SK-N-SH (cell line): ENCODE measurements at regions not wholly inside any gene's neighbourhood (a gene's known extent, or its start where the extent isn't known, plus 50 kb on each side); places are given as distances from the start of the nearest gene placed in this dataset.

Experiments used
- CTCF ChIA-PET: fragments of 300-600, 350-600 bp; formaldehyde crosslinking; extraction: SDS; loops from one replicate; lab custom pipeline; 2021; lab: Yijun Ruan, JAX
- POLR2A ChIA-PET: fragments of 350-600 bp; sonication (Branson Sonifier 250); formaldehyde crosslinking; extraction: SDS; loops from one replicate; lab custom pipeline; 2020; ENCODE audit warnings: antibody characterized with exemption, inconsistent platforms; lab: Yijun Ruan, JAX
- DNase-seq: peaks from one replicate; pipeline ENCODE4 v3.0.0; 2012
- H2AFZ ChIP-seq: fragments of 200-600 bp; sonication (generic); 2 replicates; pipeline ENCODE4 v1.8.1; 2016; ENCODE audit warnings: antibody characterized with exemption, mild to moderate bottlenecking, low read depth
- H3F3A ChIP-seq: fragments of 200-600 bp; sonication (generic); replicated peaks from 2 replicates; pipeline ENCODE3; 2016; ENCODE audit warnings: antibody characterized with exemption, mild to moderate bottlenecking; ENCODE audit not compliant: insufficient read depth
- H3K27ac ChIP-seq, 2 experiments: fragments of 200-500 bp in 1 of 2; fragments of 200-600 bp in 1 of 2; sonication (Bioruptor generic) in 1 of 2; sonication (generic), shearing (Covaris generic) in 1 of 2; 2 replicates each; pipeline versions ENCODE4 v1.5.1 to v1.6.1; 2014 to 2016; ENCODE audit warnings: low read depth in 2 of 2, inconsistent platforms in 1 of 2, low read length in 1 of 2, mild to moderate bottlenecking in 1 of 2, mixed read lengths in 1 of 2
- H3K27me3 ChIP-seq: fragments of 200-600 bp; sonication (generic), shearing (Covaris generic); 2 replicates; pipeline ENCODE4 v1.6.1; 2016; ENCODE audit warnings: mixed run types; ENCODE audit not compliant: insufficient read depth
- H3K36me3 ChIP-seq, 2 experiments: fragments of 200-500 bp in 1 of 2; fragments of 200-600 bp in 1 of 2; sonication (Bioruptor generic) in 1 of 2; sonication (generic) in 1 of 2; replicated peaks in 1 of 2; 2 replicates each; pipeline versions ENCODE3 to v1.5.1; 2014 to 2016; ENCODE audit warnings: low read length in 1 of 2, mild to moderate bottlenecking in 1 of 2; ENCODE audit not compliant: insufficient read depth in 2 of 2, control insufficient read depth in 1 of 2
- H3K4me1 ChIP-seq, 2 experiments: fragments of 200-500 bp in 1 of 2; fragments of 200-600 bp in 1 of 2; sonication (Bioruptor generic) in 1 of 2; sonication (generic), shearing (Covaris generic) in 1 of 2; 2 replicates each; pipeline versions ENCODE4 v1.5.1 to v1.6.1; 2014 to 2016; ENCODE audit warnings: low read depth in 1 of 2, low read length in 1 of 2, mixed run types in 1 of 2; ENCODE audit not compliant: insufficient read depth in 2 of 2, control insufficient read depth in 1 of 2
- H3K4me2 ChIP-seq: fragments of 200-600 bp; sonication (generic), shearing (Covaris generic); 2 replicates; pipeline ENCODE4 v1.6.1; 2017; ENCODE audit warnings: mixed run types
- H3K4me3 ChIP-seq, 2 experiments: fragments of 200-500 bp in 1 of 2; fragments of 200-600 bp in 1 of 2; sonication (Bioruptor generic) in 1 of 2; sonication (generic), shearing (Covaris generic) in 1 of 2; 2 replicates each; pipeline versions ENCODE4 v1.5.1 to v1.8.1; 2014 to 2016; ENCODE audit warnings: low read depth in 2 of 2, inconsistent platforms in 1 of 2, low read length in 1 of 2, mild to moderate bottlenecking in 1 of 2, mixed read lengths in 1 of 2, moderate library complexity in 1 of 2
- H3K79me2 ChIP-seq: fragments of 200-600 bp; sonication (generic); 2 replicates; pipeline ENCODE4 v1.8.1; 2017; ENCODE audit warnings: mild to moderate bottlenecking; ENCODE audit not compliant: insufficient read depth
- H3K9ac ChIP-seq: fragments of 200-600 bp; sonication (generic); 2 replicates; pipeline ENCODE4 v1.6.1; 2017; ENCODE audit warnings: mixed run types
- H3K9me2 ChIP-seq: fragments of 200-600 bp; sonication (generic); 2 replicates; pipeline ENCODE4 v1.6.1; 2017; ENCODE audit warnings: mixed run types
- H3K9me3 ChIP-seq: fragments of 200-600 bp; sonication (generic); 2 replicates; pipeline ENCODE4 v1.6.1; 2017; ENCODE audit warnings: mixed run types, mild to moderate bottlenecking, moderate library complexity
- H4K20me1 ChIP-seq: fragments of 200-600 bp; sonication (generic); 2 replicates; pipeline ENCODE4 v1.6.1; 2017; ENCODE audit warnings: mild to moderate bottlenecking, mixed run types; ENCODE audit not compliant: insufficient read depth
- CTCF ChIP-seq: fragments of 200-600 bp; sonication (generic); IDR thresholded peaks from 2 replicates; pipeline ENCODE4 v1.6.1; 2017; ENCODE audit warnings: antibody characterized with exemption, mild to moderate bottlenecking, moderate library complexity
- EZH2phosphoT487 ChIP-seq: fragments of 200-600 bp; sonication (generic); IDR thresholded peaks from 2 replicates; pipeline ENCODE4 v1.6.1; 2017; ENCODE audit warnings: low read depth, mixed run types, mild to moderate bottlenecking, antibody characterized with exemption, moderate library complexity, borderline replicate concordance
- FOXJ3 ChIP-seq: sonication (generic); formaldehyde crosslinking; IDR thresholded peaks from 2 replicates; pipeline ENCODE4 v1.5.1; 2020; ENCODE audit warnings: mild to moderate bottlenecking, missing genetic modification reagents
- FOXM1 ChIP-seq: IDR thresholded peaks from 2 replicates; pipeline ENCODE4 v1.4.0; 2012; ENCODE audit warnings: low read depth, mild to moderate bottlenecking
- GATA2 ChIP-seq: sonication (generic); formaldehyde crosslinking; IDR thresholded peaks from 2 replicates; pipeline ENCODE4 v1.5.0; 2020; ENCODE audit warnings: mild to moderate bottlenecking, missing genetic modification reagents
- JUND ChIP-seq: IDR thresholded peaks from 2 replicates; pipeline ENCODE4 v1.4.0; 2012
- MEF2A ChIP-seq: IDR thresholded peaks from 2 replicates; pipeline ENCODE4 v1.4.0; 2012; ENCODE audit warnings: low read depth, borderline replicate concordance
- NFIC ChIP-seq: IDR thresholded peaks from 2 replicates; pipeline ENCODE4 v1.4.0; 2012; ENCODE audit warnings: borderline replicate concordance
- NRF1 ChIP-seq: IDR thresholded peaks from 2 replicates; pipeline ENCODE4 v1.6.1; 2012; ENCODE audit warnings: low read depth, mild to moderate bottlenecking, low read length
- RAD21 ChIP-seq: IDR thresholded peaks from 2 replicates; pipeline ENCODE4 v1.6.1; 2012; ENCODE audit warnings: mild to moderate bottlenecking, low read length
- RCOR1 ChIP-seq: fragments of 150-350 bp; IDR thresholded peaks from 2 replicates; pipeline ENCODE4 v1.6.1; 2017; ENCODE audit warnings: antibody characterized with exemption, low read length
- RXRA ChIP-seq: IDR thresholded peaks from 2 replicates; pipeline ENCODE4 v1.4.0; 2012; ENCODE audit warnings: low read depth, mild to moderate bottlenecking, borderline replicate concordance
- TAF1 ChIP-seq: IDR thresholded peaks from 2 replicates; pipeline ENCODE4 v1.6.1; 2012; ENCODE audit warnings: low read depth, mild to moderate bottlenecking, low read length, moderate library complexity, borderline replicate concordance
- USF1 ChIP-seq: IDR thresholded peaks from 2 replicates; pipeline ENCODE4 v1.4.0; 2012; ENCODE audit warnings: low read depth, borderline replicate concordance
- ZBTB33 ChIP-seq: IDR thresholded peaks from 2 replicates; pipeline ENCODE4 v1.4.0; 2012; ENCODE audit warnings: low read depth, borderline replicate concordance
- WGBS: methylation state at CpG from one replicate; pipeline ENCODE4 v1.1.6; 2017; ENCODE audit warnings: low lambda C conversion rate; 5-methylcytosine and 5-hydroxymethylcytosine counted together

GRCh38 chr15:47639042-47639441 is 78.3 kb upstream of the SEMA6D start:
- WGBS: 40% methylated on average over 1 of the region's 1 CpG
- H3K79me2 ChIP-seq: no peaks in the 10 kb centered on the region
- peaks cover 8% of the 10 kb centered on the region; the same call in 1 of the 2 replicates for H3K27me3 ChIP-seq

GRCh38 chr15:47640079-47640478 is 77.2 kb upstream of the SEMA6D start:
- H3K36me3 ChIP-seq: no peaks in the 10 kb centered on the region
- peaks cover 8% of the 10 kb centered on the region; the same call in 1 of the 2 replicates for H3K27me3 ChIP-seq
- H3K4me3 ChIP-seq: no peak overlapping the region
- H3K79me2 ChIP-seq: no peaks in the 10 kb centered on the region
- H2AFZ ChIP-seq: no peak overlapping the region
- H3K4me2 ChIP-seq: no peak overlapping the region
- 54% methylated on average over 5 of the region's 5 CpGs for WGBS
- TF ChIP-seq NRF1 (no peak), RXRA (no peak), EZH2phosphoT487 (no peak), FOXJ3 (CRISPR knock-in tag) (no peak), FOXM1 (no peak), JUND (no peak), TAF1 (no peak), MEF2A (no peak), USF1 (no peak)
- no peak overlapping the region for H3K27ac ChIP-seq
- CTCF ChIA-PET: no interaction called here
- no peaks in the 10 kb centered on the region for H3K9me3 ChIP-seq
- H3F3A ChIP-seq: no peaks in the 10 kb centered on the region
- H3K4me1 ChIP-seq: no peaks in the 10 kb centered on the region; a peak in 1 of 4 replicates
- H3K9ac ChIP-seq: no peak overlapping the region
- no peaks in the 10 kb centered on the region for H3K9me2 ChIP-seq
- H4K20me1 ChIP-seq: no peaks in the 10 kb centered on the region
- no peak for DNase-seq
- POLR2A ChIA-PET: no interaction called here

More at GRCh38 chr15:47639042-47639441, 78.3 kb upstream of the SEMA6D start:
- no peak for DNase-seq
- no peaks in the 10 kb centered on the region for H3F3A ChIP-seq
- H4K20me1 ChIP-seq: no peaks in the 10 kb centered on the region
- H3K9me2 ChIP-seq: no peaks in the 10 kb centered on the region
- H3K27ac ChIP-seq: no peak overlapping the region
- no peaks in the 10 kb centered on the region for H3K9me3 ChIP-seq
- no peaks in the 10 kb centered on the region for H3K36me3 ChIP-seq
- no peak overlapping the region for H2AFZ ChIP-seq
- ChIA-PET CTCF (interaction anchor here (1.0 kb wide), 1 partner anchor 10 kb away, joined by 3 read pairs; no protein-coding TSS in a partner anchor), POLR2A (no interaction called here)
- H3K4me1 ChIP-seq: no peaks in the 10 kb centered on the region; a peak in 1 of 4 replicates
- TF ChIP-seq NFIC: no peak
- TF ChIP-seq CTCF: no peak
- TF ChIP-seq NRF1: no peak
- TF ChIP-seq RAD21: no peak
- no peak for TF ChIP-seq ZBTB33
- no peak for TF ChIP-seq RCOR1
- TF ChIP-seq FOXM1: no peak
- no peak for TF ChIP-seq GATA2
- TF ChIP-seq RXRA: no peak
- no peak overlapping the region for H3K9ac ChIP-seq
- no peak overlapping the region for H3K4me2 ChIP-seq
- no peak overlapping the region for H3K4me3 ChIP-seq
